Astrocyte (in vitro differentiated cells and primary cell): ENCODE measurements at regions not wholly inside any gene's neighbourhood (a gene's known extent, or its start where the extent isn't known, plus 50 kb on each side); places are given as distances from the start of the nearest gene placed in this dataset.

Source experiments
- DNase-seq: peaks from one replicate; pipeline ENCODE4 v3.0.0-alpha.2; 2010; ENCODE audit warnings: low read depth
- FAIRE-seq: peaks from 2 replicates; lab custom pipeline; 2011; peaks lifted over from hg19 to GRCh38; lab: Jason Lieb, UNC
- H2AFZ ChIP-seq: 2 replicates; pipeline ENCODE4 v1.6.0; 2012; ENCODE audit warnings: low read depth, low read length, inconsistent platforms
- H3K27ac ChIP-seq: 2 replicates; pipeline ENCODE4 v1.5.1; 2011; ENCODE audit warnings: low read depth, low read length, inconsistent platforms
- H3K27me3 ChIP-seq: 2 replicates; pipeline ENCODE4 v1.6.0; 2011; ENCODE audit warnings: low read length, inconsistent platforms; ENCODE audit not compliant: insufficient read depth
- H3K36me3 ChIP-seq: 2 replicates; pipeline ENCODE4 v1.5.1; 2011; ENCODE audit warnings: low read length, inconsistent platforms; ENCODE audit not compliant: insufficient read depth
- H3K4me1 ChIP-seq: 2 replicates; pipeline ENCODE4 v1.5.1; 2011; ENCODE audit warnings: low read length, inconsistent platforms; ENCODE audit not compliant: insufficient read depth
- H3K4me2 ChIP-seq: 2 replicates; pipeline ENCODE4 v1.6.0; 2012; ENCODE audit warnings: low read length, inconsistent platforms
- H3K4me3 ChIP-seq: 2 replicates; pipeline ENCODE4 v1.5.1; 2011; ENCODE audit warnings: low read depth, mild to moderate bottlenecking, low read length, inconsistent platforms; ENCODE audit not compliant: insufficient read depth
- H3K79me2 ChIP-seq: 2 replicates; pipeline ENCODE4 v1.6.0; 2012; ENCODE audit warnings: mild to moderate bottlenecking, low read length, inconsistent platforms; ENCODE audit not compliant: insufficient read depth
- H3K9ac ChIP-seq: 2 replicates; pipeline ENCODE4 v1.6.0; 2012; ENCODE audit warnings: mild to moderate bottlenecking, low read length, inconsistent platforms
- H3K9me3 ChIP-seq: 2 replicates; pipeline ENCODE4 v1.5.1; 2012; ENCODE audit warnings: low read depth, mild to moderate bottlenecking, low read length, inconsistent platforms; ENCODE audit not compliant: insufficient read depth
- H4K20me1 ChIP-seq: 2 replicates; pipeline ENCODE4 v1.6.0; 2012; ENCODE audit warnings: low read length, inconsistent platforms; ENCODE audit not compliant: insufficient read depth
- H3K27ac Mint-ChIP-seq: one replicate; pipeline ENCODE4 v1.8.0; 2021; ENCODE audit warnings: mild to moderate bottlenecking, mixed read lengths; ENCODE audit not compliant: unreplicated experiment
- H3K27me3 Mint-ChIP-seq: one replicate; pipeline ENCODE4 v1.8.0; 2021; ENCODE audit warnings: low read depth, mixed read lengths; ENCODE audit not compliant: unreplicated experiment
- H3K36me3 Mint-ChIP-seq: one replicate; pipeline ENCODE4 v1.8.0; 2021; ENCODE audit warnings: low read depth, mixed read lengths; ENCODE audit not compliant: unreplicated experiment
- H3K4me1 Mint-ChIP-seq: one replicate; pipeline ENCODE4 v1.8.0; 2021; ENCODE audit warnings: low read depth, mixed read lengths; ENCODE audit not compliant: unreplicated experiment
- H3K4me3 Mint-ChIP-seq: one replicate; pipeline ENCODE4 v1.8.0; 2021; ENCODE audit warnings: mild to moderate bottlenecking, moderate library complexity, mixed read lengths; ENCODE audit not compliant: unreplicated experiment
- H3K9me3 Mint-ChIP-seq: one replicate; pipeline ENCODE4 v1.8.0; 2021; ENCODE audit warnings: mild to moderate bottlenecking, mixed read lengths; ENCODE audit not compliant: unreplicated experiment
- CTCF ChIP-seq: IDR thresholded peaks from 2 replicates; pipeline ENCODE4 v1.5.1; 2011; ENCODE audit warnings: low read depth, mild to moderate bottlenecking, inconsistent platforms, low read length, moderate library complexity; ENCODE audit not compliant: insufficient read depth
- EZH2 ChIP-seq: IDR thresholded peaks from 2 replicates; pipeline ENCODE4 v1.6.1; 2012; ENCODE audit warnings: mild to moderate bottlenecking, low read length, inconsistent platforms; ENCODE audit not compliant: insufficient read depth

GRCh38 chr12:23043646-23044045, 418.7 kb downstream of the ETNK1 start:
- Mint-ChIP-seq H3K36me3 (no peaks in the 10 kb centered on the region), H3K4me3 (no peak overlapping the region), H3K27ac (no peak overlapping the region), H3K9me3 (no peaks in the 10 kb centered on the region), H3K27me3 (peaks cover 1% of the 10 kb centered on the region), H3K4me1 (peaks cover 3% of the 10 kb centered on the region)
- Histone ChIP-seq H3K9ac (no peak overlapping the region), H3K79me2 (no peaks in the 10 kb centered on the region), H3K27me3 (no peaks in the 10 kb centered on the region), H3K4me1 (peaks cover 4% of the 10 kb centered on the region), H3K4me2 (no peak overlapping the region), H3K27ac (no peak overlapping the region), H3K36me3 (no peaks in the 10 kb centered on the region), H2AFZ (no peak overlapping the region), H3K4me3 (no peak overlapping the region), H3K9me3 (no peaks in the 10 kb centered on the region), H4K20me1 (no peaks in the 10 kb centered on the region)
- TF ChIP-seq CTCF, result no peak
- TF ChIP-seq EZH2, result no peak
- FAIRE-seq (no peak), DNase-seq (no peak)

- TF ChIP-seq CTCF, result no peak
- no peak for TF ChIP-seq EZH2
- no peaks in the 10 kb centered on the region for H4K20me1 ChIP-seq
- no peak overlapping the region for H3K4me2 ChIP-seq
- no peaks in the 10 kb centered on the region for H3K36me3 Mint-ChIP-seq
- no peaks in the 10 kb centered on the region for H3K27me3 ChIP-seq
- peak overlapping the region; percentile 0 for H3K27ac Mint-ChIP-seq
- no peak overlapping the region for H3K4me3 Mint-ChIP-seq
- H3K9ac ChIP-seq, result no peak overlapping the region
- no peaks in the 10 kb centered on the region for H3K9me3 ChIP-seq
- H3K4me1 ChIP-seq, result no peaks in the 10 kb centered on the region
- H3K4me1 Mint-ChIP-seq, result peaks cover 3% of the 10 kb centered on the region
- no peak for FAIRE-seq
- H2AFZ ChIP-seq, result no peak overlapping the region
- H3K4me3 ChIP-seq, result no peak overlapping the region
- H3K36me3 ChIP-seq, result no peaks in the 10 kb centered on the region
- peak; percentile 22 for DNase-seq
- H3K27ac ChIP-seq, result no peak overlapping the region
- no peaks in the 10 kb centered on the region for H3K79me2 ChIP-seq
- H3K9me3 Mint-ChIP-seq, result peaks cover 2% of the 10 kb centered on the region
- H3K27me3 Mint-ChIP-seq, result no peaks in the 10 kb centered on the region
These were observed 424.2 kb downstream of the ETNK1 start for GRCh38 chr12:23049180-23049579.

GRCh38 chr12:23055004-23055403, 430.0 kb downstream of the ETNK1 start:
- Histone ChIP-seq H3K9me3 (no peaks in the 10 kb centered on the region), H3K4me3 (no peak overlapping the region), H3K4me1 (no peaks in the 10 kb centered on the region), H4K20me1 (no peaks in the 10 kb centered on the region), H3K27me3 (no peaks in the 10 kb centered on the region), H2AFZ (no peak overlapping the region), H3K36me3 (no peaks in the 10 kb centered on the region), H3K4me2 (no peak overlapping the region), H3K27ac (no peak overlapping the region), H3K9ac (no peak overlapping the region), H3K79me2 (no peaks in the 10 kb centered on the region)
- no peaks in the 10 kb centered on the region for H3K27me3 Mint-ChIP-seq
- H3K4me3 Mint-ChIP-seq, result no peak overlapping the region
- H3K4me1 Mint-ChIP-seq, result no peaks in the 10 kb centered on the region
- H3K27ac Mint-ChIP-seq, result no peak overlapping the region
- DNase-seq (peak; percentile 2), FAIRE-seq (no peak)
- H3K9me3 Mint-ChIP-seq, result no peaks in the 10 kb centered on the region
- no peaks in the 10 kb centered on the region for H3K36me3 Mint-ChIP-seq
- TF ChIP-seq CTCF, result peak; percentile 55
- no peak for TF ChIP-seq EZH2
